Prostate gland (tissue), 2 donors: ENCODE measurements at regions not wholly inside any gene's neighbourhood (a gene's known extent, or its start where the extent isn't known, plus 50 kb on each side); places are given as distances from the start of the nearest gene placed in this dataset.

Experiments used
- DNase-seq: peaks from one replicate; pipeline ENCODE4 v3.0.0-alpha.2; 2019; ENCODE audit warnings: low spot score
- H3K27ac ChIP-seq, 2 donors: fragments of 200-600 bp; sonication (generic); 2 replicates each; pipeline ENCODE4 v1.5.1; 2017 to 2019
- H3K27me3 ChIP-seq: fragments of 200-600 bp; sonication (generic); replicated peaks from 2 replicates; pipeline ENCODE4 v1.5.1; 2019; ENCODE audit not compliant: insufficient read depth
- H3K36me3 ChIP-seq, 2 donors: fragments of 200-600 bp; sonication (generic); 1 replicate in 1 of 2; 2 replicates in 1 of 2; pipeline versions ENCODE4 v1.5.1 to v1.8.1; 2017 to 2019
- H3K4me1 ChIP-seq: fragments of 200-600 bp; sonication (generic); replicated peaks from 2 replicates; pipeline ENCODE4 v1.5.1; 2019
- H3K4me3 ChIP-seq, 2 donors: fragments of 200-600 bp; sonication (generic); 2 replicates each; pipeline ENCODE4 v1.5.1; 2017 to 2019
- H3K9me3 ChIP-seq: fragments of 200-600 bp; sonication (generic); 2 replicates; pipeline ENCODE4 v1.5.1; 2017
- CTCF ChIP-seq, 4 experiments: fragments of 200-600 bp in 2 of 4; fragments of 450-650 bp in 2 of 4; sonication (generic) in 2 of 4; IDR thresholded peaks; 1 replicate in 3 of 4; 2 replicates in 1 of 4; pipeline ENCODE4 v1.5.1; 2016 to 2019; ENCODE audit warnings: antibody characterized with exemption in 4 of 4, mild to moderate bottlenecking in 2 of 4, moderate library complexity in 2 of 4
- POLR2A ChIP-seq: fragments of 450-650 bp; IDR thresholded peaks from one replicate; pipeline ENCODE4 v1.6.1; 2016; ENCODE audit warnings: antibody characterized with exemption, mild to moderate bottlenecking
- POLR2AphosphoS5 ChIP-seq: sonication (generic); formaldehyde crosslinking; IDR thresholded peaks from one replicate; pipeline ENCODE4 v1.6.1; 2017; ENCODE audit warnings: antibody characterized with exemption
- WGBS: methylation state at CpG from one replicate; pipeline ENCODE4 v1.1.5; 2018; 5-methylcytosine and 5-hydroxymethylcytosine counted together
- intact Hi-C: fragments of 100-400 bp; cut with DNase I; formaldehyde crosslinking; loops from one replicate; pipeline ENCODE4 v1.14.2; 2022
- small RNA-seq, 2 donors: library from RNA; depleted of rRNA; stranded (forward); fragments of <200 nt; gene quantifications; one replicate each; pipeline ENCODE3, GENCODE V24; 2016

GRCh38 chr10:91167406-91167805 lies 53.1 kb upstream of the PCGF5 start:
- intact Hi-C loops: loop anchor here (10.0 kb wide), 1 partner anchor 253 kb away; no protein-coding TSS in a partner anchor

GRCh38 chr10:91170418-91170817 lies 50.0 kb upstream of the PCGF5 start:
- intact Hi-C loops: no loop called here
- TF ChIP-seq CTCF (IDR thresholded peaks at IDR 0.05) (no peak), POLR2A (no peak), POLR2AphosphoS5 (no peak)
- 81% methylated on average over 1 of the region's 1 CpG for WGBS
- Histone ChIP-seq H3K27ac (no peak overlapping the region), H3K9me3 (no peaks in the 10 kb centered on the region), H3K27me3 (no peaks in the 10 kb centered on the region), H3K4me3 (no peak overlapping the region), H3K36me3 (no peaks in the 10 kb centered on the region), H3K4me1 (no peaks in the 10 kb centered on the region)
- DNase-seq: no peak

More at GRCh38 chr10:91167406-91167805, 53.1 kb upstream of the PCGF5 start:
- Histone ChIP-seq H3K4me1 (no peaks in the 10 kb centered on the region), H3K36me3 (no peaks in the 10 kb centered on the region), H3K4me3 (no peak overlapping the region), H3K27ac (no peak overlapping the region), H3K9me3 (no peaks in the 10 kb centered on the region), H3K27me3 (no peaks in the 10 kb centered on the region)
- WGBS: 84% methylated on average over 2 of the region's 2 CpGs
- no peak for DNase-seq
- no peak for TF ChIP-seq POLR2AphosphoS5
- TF ChIP-seq POLR2A: no peak
- no peak for TF ChIP-seq CTCF (IDR thresholded peaks at IDR 0.05)

Small RNAs in the stretch of these regions (small RNA-seq; reads per million reads assigned to genes)
- 0 reads per million in 2 donors for gene AL365434.2
